ENCODE measurements at regions not wholly inside any gene's neighbourhood (a gene's known extent, or its start where the extent isn't known, plus 50 kb on each side); places are given as distances from the start of the nearest gene placed in this dataset.
A peak's percentile ranks its signal among the peaks of the same experiment; 100 is the strongest.

DNA sequence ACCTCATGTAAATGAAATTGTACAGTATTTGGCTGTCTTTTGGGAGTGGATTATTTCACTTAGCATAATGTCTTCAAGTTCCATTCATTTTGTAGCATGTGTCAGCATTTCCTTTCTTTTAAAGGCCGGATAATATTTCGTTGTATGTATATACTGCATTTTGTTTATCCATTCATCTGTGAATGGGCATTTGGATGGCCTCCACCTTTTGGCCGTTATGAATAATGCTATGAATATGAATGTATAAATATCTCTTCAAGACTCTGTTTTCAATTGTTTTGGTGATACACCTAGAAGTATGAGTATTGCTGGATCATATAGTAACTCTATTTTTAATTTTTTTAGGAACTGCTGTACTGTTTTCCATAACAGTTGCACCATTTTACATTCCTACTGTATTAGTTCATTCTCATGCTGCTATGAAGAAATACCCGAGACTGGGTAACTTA, 164.9 kb downstream of the DYRK2 start:
- H3K9me3 ChIP-seq (ENCODE audit: control insufficient read depth in 2 of 2, low read length in 2 of 2) = peaks cover 0 to 4% of the 10 kb centered on the region in 2 donors
- H3K9ac ChIP-seq (ENCODE audit: low read length in 2 of 2) = no peak overlapping the region
- no peaks in the 10 kb centered on the region for H3K36me3 ChIP-seq (ENCODE audit: control insufficient read depth in 2 of 2, insufficient read depth in 2 of 2, low read length in 2 of 2)
- no peak overlapping the region for H3K27ac ChIP-seq (ENCODE audit: low read length)
- H3K4me1 ChIP-seq (ENCODE audit: control insufficient read depth, insufficient read depth, low read length) = no peaks in the 10 kb centered on the region
- H3K27me3 ChIP-seq (ENCODE audit: control insufficient read depth in 1 of 2, insufficient read depth in 2 of 2, low read length in 2 of 2) = no peaks in the 10 kb centered on the region
- no peak overlapping the region for H3K4me3 ChIP-seq (ENCODE audit: low read length in 2 of 2)

DNA sequence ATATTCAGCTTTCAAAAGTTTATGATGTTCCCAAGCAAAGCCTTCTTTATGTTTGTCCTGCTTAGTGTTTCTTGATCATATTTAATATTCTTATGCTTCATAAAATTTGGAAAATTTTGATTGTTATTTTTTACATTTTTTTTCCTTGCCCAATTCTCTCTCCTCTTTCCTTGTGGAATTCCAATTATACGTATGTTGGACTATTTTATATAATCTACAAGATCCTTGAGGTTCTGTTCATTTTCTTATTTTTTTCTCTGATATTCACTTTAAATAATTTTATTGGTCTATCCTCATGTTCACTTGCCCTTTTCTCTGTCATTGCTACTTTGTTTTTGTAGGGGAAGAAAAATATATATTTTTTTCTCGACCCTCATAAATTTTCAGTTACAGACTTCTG, 167.7 kb downstream of the DYRK2 start:
- Histone ChIP-seq H3K27ac (ENCODE audit: low read length) (no peak overlapping the region), H3K9me3 (ENCODE audit: control insufficient read depth in 2 of 2, low read length in 2 of 2) (peaks cover 0 to 4% of the 10 kb centered on the region in 2 donors), H3K4me3 (ENCODE audit: low read length in 2 of 2) (no peak overlapping the region), H3K27me3 (ENCODE audit: control insufficient read depth in 1 of 2, insufficient read depth in 2 of 2, low read length in 2 of 2) (no peaks in the 10 kb centered on the region), H3K9ac (ENCODE audit: low read length in 2 of 2) (no peak overlapping the region), H3K4me1 (ENCODE audit: control insufficient read depth, insufficient read depth, low read length) (no peaks in the 10 kb centered on the region), H3K36me3 (ENCODE audit: control insufficient read depth in 2 of 2, insufficient read depth in 2 of 2, low read length in 2 of 2) (no peaks in the 10 kb centered on the region)

DNA sequence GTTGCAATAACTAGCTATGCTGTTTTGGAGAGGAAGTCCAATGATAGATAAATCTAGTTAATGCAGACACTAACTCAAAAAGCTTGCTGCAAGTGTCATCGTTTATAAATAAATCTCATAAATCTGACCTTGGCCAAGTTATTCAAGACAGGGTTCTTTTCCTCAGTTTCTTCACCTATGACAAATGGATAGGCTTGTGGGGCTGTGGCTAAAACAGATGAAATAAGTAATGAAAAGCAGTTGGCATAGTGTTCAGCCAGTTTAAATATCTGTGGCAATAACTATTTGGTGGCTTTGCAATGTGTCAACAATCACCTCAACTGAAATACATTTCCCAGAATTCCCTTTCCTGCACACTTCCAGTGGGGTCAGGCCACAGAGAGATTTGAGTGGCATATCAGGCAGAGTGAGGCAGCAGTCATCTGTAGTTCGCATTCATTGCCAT, 169.9 kb downstream of the DYRK2 start:
- H3K27ac ChIP-seq (ENCODE audit: low read length) = no peak overlapping the region
- no peaks in the 10 kb centered on the region for H3K36me3 ChIP-seq (ENCODE audit: control insufficient read depth in 2 of 2, insufficient read depth in 2 of 2, low read length in 2 of 2)
- H3K4me3 ChIP-seq (ENCODE audit: low read length in 2 of 2) = no peak overlapping the region
- H3K9me3 ChIP-seq (ENCODE audit: control insufficient read depth in 2 of 2, low read length in 2 of 2) = peaks cover 0 to 4% of the 10 kb centered on the region in 2 donors
- no peaks in the 10 kb centered on the region for H3K4me1 ChIP-seq (ENCODE audit: control insufficient read depth, insufficient read depth, low read length)
- no peaks in the 10 kb centered on the region for H3K27me3 ChIP-seq (ENCODE audit: control insufficient read depth in 1 of 2, insufficient read depth in 2 of 2, low read length in 2 of 2)
- no peak overlapping the region for H3K9ac ChIP-seq (ENCODE audit: low read length in 2 of 2)

DNA sequence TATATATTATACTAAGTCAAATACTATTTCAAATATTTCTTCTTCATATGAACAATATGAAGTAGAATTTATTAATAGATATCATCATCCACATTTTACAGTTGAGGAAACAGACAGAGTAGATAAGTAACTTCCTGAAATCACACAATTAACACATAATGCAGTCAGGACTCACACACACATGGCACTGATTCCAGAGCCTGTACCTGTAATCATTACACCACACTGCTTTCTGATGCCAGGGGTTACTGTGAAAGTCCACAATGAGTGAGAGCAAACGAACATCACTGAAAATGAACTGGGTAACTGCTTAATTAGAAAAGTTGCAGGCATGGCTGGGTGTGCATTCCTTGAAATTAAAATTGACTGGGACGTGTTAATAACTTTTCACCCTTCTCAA, 169.3 kb upstream of the IFNG-AS1 start:
- Histone ChIP-seq H3K9me3 (ENCODE audit: control insufficient read depth in 2 of 2, low read length in 2 of 2) (peaks cover 0 to 4% of the 10 kb centered on the region in 2 donors), H3K36me3 (ENCODE audit: control insufficient read depth in 2 of 2, insufficient read depth in 2 of 2, low read length in 2 of 2) (no peaks in the 10 kb centered on the region), H3K27ac (ENCODE audit: low read length) (no peak overlapping the region), H3K4me3 (ENCODE audit: low read length in 2 of 2) (no peak overlapping the region), H3K4me1 (ENCODE audit: control insufficient read depth, insufficient read depth, low read length) (no peaks in the 10 kb centered on the region), H3K9ac (ENCODE audit: low read length in 2 of 2) (no peak overlapping the region), H3K27me3 (ENCODE audit: control insufficient read depth in 1 of 2, insufficient read depth in 2 of 2, low read length in 2 of 2) (no peaks in the 10 kb centered on the region)

DNA sequence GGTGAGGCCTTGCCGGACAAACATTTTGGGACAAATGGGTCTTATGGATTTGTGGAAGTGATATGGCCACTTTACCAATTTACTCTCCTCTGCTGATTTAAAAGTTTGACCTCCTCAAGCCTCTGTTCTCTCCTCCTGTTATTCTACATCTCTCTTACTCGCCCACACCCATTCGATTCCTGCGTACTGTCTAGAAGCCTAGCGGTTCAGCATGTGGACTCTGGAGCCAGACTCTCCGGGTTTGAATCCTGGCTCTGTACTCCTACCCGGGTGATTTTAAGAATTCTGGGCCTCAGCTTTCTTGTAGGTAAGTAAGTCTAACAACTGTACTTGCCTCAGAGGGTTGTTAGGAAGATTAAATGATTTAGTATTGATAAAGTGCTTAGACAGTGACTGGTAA, 168.6 kb upstream of the IFNG-AS1 start:
- H3K36me3 ChIP-seq (ENCODE audit: control insufficient read depth in 2 of 2, insufficient read depth in 2 of 2, low read length in 2 of 2) = no peaks in the 10 kb centered on the region
- peaks cover 0 to under 1% of the 10 kb centered on the region in 2 donors for H3K9me3 ChIP-seq (ENCODE audit: control insufficient read depth in 2 of 2, low read length in 2 of 2)
- no peak overlapping the region for H3K9ac ChIP-seq (ENCODE audit: low read length in 2 of 2)
- H3K4me3 ChIP-seq (ENCODE audit: low read length in 2 of 2) = no peak overlapping the region
- H3K27me3 ChIP-seq (ENCODE audit: control insufficient read depth in 1 of 2, insufficient read depth in 2 of 2, low read length in 2 of 2) = no peaks in the 10 kb centered on the region
- no peak overlapping the region for H3K27ac ChIP-seq (ENCODE audit: low read length)
- no peaks in the 10 kb centered on the region for H3K4me1 ChIP-seq (ENCODE audit: control insufficient read depth, insufficient read depth, low read length)

DNA sequence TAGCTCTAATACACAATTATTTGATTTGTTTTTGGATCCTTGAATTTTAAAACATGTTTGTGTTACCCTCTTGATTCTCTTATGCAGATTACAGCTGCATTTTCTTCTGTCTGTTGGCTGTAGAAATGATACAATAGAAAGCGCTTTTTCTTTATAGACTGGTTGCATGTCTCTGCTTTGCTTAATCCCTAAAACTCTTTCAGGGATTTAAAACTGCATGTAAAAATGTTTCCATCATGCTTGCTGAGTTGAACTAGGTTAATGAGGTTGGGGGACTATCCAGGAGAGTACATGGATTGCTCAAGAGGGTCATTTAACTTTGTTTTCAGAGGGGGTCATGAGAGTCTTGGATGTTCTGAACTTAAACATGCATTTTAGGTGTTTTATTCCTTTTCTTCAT, 166.4 kb upstream of the IFNG-AS1 start:
- Histone ChIP-seq H3K27ac (ENCODE audit: low read length) (no peak overlapping the region), H3K4me3 (ENCODE audit: low read length in 2 of 2) (no peak overlapping the region), H3K27me3 (ENCODE audit: control insufficient read depth in 1 of 2, insufficient read depth in 2 of 2, low read length in 2 of 2) (no peaks in the 10 kb centered on the region), H3K9ac (ENCODE audit: low read length in 2 of 2) (no peak overlapping the region), H3K36me3 (ENCODE audit: control insufficient read depth in 2 of 2, insufficient read depth in 2 of 2, low read length in 2 of 2) (no peaks in the 10 kb centered on the region), H3K4me1 (ENCODE audit: control insufficient read depth, insufficient read depth, low read length) (peaks cover 2% of the 10 kb centered on the region), H3K9me3 (ENCODE audit: control insufficient read depth in 2 of 2, low read length in 2 of 2) (no peaks in the 10 kb centered on the region)

DNA sequence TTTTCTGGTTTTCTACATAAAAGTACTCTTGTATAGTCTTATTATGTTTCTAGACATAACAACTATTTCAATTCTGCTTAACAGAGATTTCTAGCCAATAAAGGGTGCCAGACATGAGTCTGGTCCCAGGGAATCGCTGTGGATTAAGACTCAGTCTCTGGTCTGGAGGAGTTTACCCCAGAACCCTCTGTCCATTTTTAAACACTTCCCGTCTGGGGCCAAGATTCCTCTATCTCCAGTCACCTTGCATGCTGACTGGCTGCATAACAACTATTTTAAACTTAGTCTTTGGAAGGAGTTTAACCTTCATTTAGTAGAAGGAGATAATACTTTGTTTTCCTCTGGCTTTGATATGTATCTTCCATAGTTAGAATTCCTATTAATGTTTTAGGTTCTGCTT, 163.1 kb upstream of the IFNG-AS1 start:
- Histone ChIP-seq H3K27ac (ENCODE audit: low read length) (peak overlapping the region; percentile 85), H3K36me3 (ENCODE audit: control insufficient read depth in 2 of 2, insufficient read depth in 2 of 2, low read length in 2 of 2) (no peaks in the 10 kb centered on the region), H3K4me1 (ENCODE audit: control insufficient read depth, insufficient read depth, low read length) (peaks cover 5% of the 10 kb centered on the region), H3K9me3 (ENCODE audit: control insufficient read depth in 2 of 2, low read length in 2 of 2) (no peaks in the 10 kb centered on the region), H3K4me3 (ENCODE audit: low read length in 2 of 2) (no peak overlapping the region), H3K9ac (ENCODE audit: low read length in 2 of 2) (no peak overlapping the region), H3K27me3 (ENCODE audit: control insufficient read depth in 1 of 2, insufficient read depth in 2 of 2, low read length in 2 of 2) (no peaks in the 10 kb centered on the region)

DNA sequence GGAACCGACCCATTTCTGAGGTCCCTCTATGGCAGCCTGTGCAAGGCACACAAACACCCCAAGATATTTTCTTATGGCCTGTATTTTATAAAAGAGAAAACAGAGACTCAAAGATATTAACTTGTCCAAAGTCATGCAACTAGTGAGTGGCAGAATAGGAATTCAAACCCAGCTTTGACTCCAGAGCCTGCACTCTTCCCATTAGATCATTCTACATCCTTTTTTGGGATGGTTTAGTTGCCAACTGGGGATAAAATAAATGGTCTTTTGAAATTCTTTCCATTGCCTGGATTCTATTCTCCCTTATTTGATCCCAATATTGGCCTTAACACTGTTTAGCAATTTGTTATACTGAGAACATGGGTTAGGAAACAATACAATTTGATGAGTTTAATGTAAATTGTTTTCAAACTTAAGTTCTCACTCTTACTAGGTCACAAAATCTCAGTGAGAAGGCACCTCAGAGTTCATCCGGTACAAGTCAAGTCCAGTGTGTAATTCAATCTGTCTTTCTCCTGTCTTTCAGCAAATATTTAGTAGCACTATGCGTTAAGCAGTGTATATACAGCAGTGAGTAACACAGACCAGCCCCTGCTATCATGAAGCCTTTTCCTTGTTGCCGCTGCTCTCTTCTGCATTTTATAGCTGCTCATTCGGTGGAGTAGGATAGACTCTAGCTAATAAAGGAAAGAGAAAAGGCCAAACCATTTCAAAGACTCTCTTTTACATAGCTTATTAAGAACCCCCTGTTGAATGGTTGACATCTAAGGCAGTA, 162.1 kb upstream of the IFNG-AS1 start:
- Histone ChIP-seq H3K9me3 (ENCODE audit: control insufficient read depth in 2 of 2, low read length in 2 of 2) (no peaks in the 10 kb centered on the region), H3K27ac (ENCODE audit: low read length) (peak overlapping the region; percentile 85), H3K4me1 (ENCODE audit: control insufficient read depth, insufficient read depth, low read length) (peaks cover 5% of the 10 kb centered on the region), H3K9ac (ENCODE audit: low read length in 2 of 2) (peak overlapping the region; percentile 63 to 76), H3K4me3 (ENCODE audit: low read length in 2 of 2) (peak overlapping the region; percentile 53 to 65), H3K27me3 (ENCODE audit: control insufficient read depth in 1 of 2, insufficient read depth in 2 of 2, low read length in 2 of 2) (no peaks in the 10 kb centered on the region), H3K36me3 (ENCODE audit: control insufficient read depth in 2 of 2, insufficient read depth in 2 of 2, low read length in 2 of 2) (no peaks in the 10 kb centered on the region)

DNA sequence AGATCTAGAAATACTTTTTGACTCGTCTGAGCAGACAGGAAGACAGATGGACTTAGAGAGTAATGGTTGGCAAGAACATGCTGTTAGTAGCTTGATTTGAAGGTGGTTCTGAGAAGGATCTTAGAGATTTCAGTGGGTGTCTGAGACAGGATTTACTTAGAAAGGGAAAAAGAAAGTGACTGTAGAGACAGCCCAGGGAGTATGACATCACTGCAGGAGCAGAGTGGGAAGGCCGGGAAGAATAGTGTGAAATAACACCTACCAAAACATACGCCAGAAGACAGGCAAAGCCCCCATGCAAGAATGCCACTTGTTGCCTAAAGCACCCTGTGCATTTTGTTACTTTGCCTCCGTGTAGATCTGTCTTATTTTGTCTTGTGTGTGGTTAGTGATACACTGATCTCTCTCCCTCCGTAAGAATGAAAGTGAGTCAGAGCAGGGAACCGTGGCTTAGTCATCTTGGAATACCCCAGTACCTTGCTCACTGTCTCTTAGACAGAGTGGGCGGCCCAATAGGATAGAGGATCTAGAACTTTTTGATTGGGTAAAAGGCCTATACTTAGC, 161.3 kb upstream of the IFNG-AS1 start:
- Histone ChIP-seq H3K36me3 (ENCODE audit: control insufficient read depth in 2 of 2, insufficient read depth in 2 of 2, low read length in 2 of 2) (no peaks in the 10 kb centered on the region), H3K4me3 (ENCODE audit: low read length in 2 of 2) (peak overlapping the region; percentile 53 to 65), H3K9me3 (ENCODE audit: control insufficient read depth in 2 of 2, low read length in 2 of 2) (no peaks in the 10 kb centered on the region), H3K4me1 (ENCODE audit: control insufficient read depth, insufficient read depth, low read length) (peaks cover 5% of the 10 kb centered on the region), H3K9ac (ENCODE audit: low read length in 2 of 2) (peak overlapping the region; percentile 63 to 76), H3K27me3 (ENCODE audit: control insufficient read depth in 1 of 2, insufficient read depth in 2 of 2, low read length in 2 of 2) (no peaks in the 10 kb centered on the region), H3K27ac (ENCODE audit: low read length) (peak overlapping the region; percentile 85)

DNA sequence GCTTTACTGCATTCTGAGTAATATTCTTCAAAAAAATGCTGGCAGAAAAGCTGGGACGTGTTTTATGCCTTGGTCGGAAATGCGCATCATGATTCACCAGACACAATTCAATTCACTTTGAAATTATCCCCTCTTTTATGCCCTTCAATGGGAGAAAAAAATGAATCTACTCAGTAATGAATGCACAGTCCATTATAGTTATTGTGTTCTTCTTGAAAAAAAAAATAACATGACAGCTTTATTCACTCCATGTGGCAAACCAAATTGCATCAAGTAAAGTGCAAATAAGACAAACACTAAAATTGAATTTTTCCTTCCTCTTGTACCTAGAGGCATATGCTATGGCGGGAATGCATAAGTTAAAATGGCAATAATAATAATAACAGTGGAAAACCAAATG, 159.4 kb upstream of the IFNG-AS1 start:
- Histone ChIP-seq H3K4me3 (ENCODE audit: low read length in 2 of 2) (no peak overlapping the region), H3K4me1 (ENCODE audit: control insufficient read depth, insufficient read depth, low read length) (peaks cover 5% of the 10 kb centered on the region), H3K27ac (ENCODE audit: low read length) (no peak overlapping the region), H3K9me3 (ENCODE audit: control insufficient read depth in 2 of 2, low read length in 2 of 2) (no peaks in the 10 kb centered on the region), H3K27me3 (ENCODE audit: control insufficient read depth in 1 of 2, insufficient read depth in 2 of 2, low read length in 2 of 2) (no peaks in the 10 kb centered on the region), H3K36me3 (ENCODE audit: control insufficient read depth in 2 of 2, insufficient read depth in 2 of 2, low read length in 2 of 2) (no peaks in the 10 kb centered on the region), H3K9ac (ENCODE audit: low read length in 2 of 2) (no peak overlapping the region)

DNA sequence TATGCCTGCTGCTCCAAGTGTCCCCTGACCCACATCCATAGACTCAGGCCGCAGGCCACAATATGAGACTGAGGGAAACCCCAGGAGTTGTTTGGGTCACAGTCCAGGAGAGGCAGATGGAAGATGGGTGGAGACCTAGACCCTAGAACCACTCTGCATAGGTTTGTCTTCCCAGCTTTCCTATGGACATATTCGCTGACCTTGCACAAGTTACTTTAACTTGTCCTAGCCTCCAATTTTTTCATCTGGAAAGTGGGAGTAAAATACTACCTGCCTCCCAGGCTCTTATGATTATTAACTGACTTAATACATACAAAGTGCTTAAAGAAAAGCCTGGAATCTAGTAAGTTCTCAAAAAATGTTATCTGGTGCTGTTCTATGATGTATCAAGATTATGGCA, 157.1 kb upstream of the IFNG-AS1 start:
- Histone ChIP-seq H3K27me3 (ENCODE audit: control insufficient read depth in 1 of 2, insufficient read depth in 2 of 2, low read length in 2 of 2) (no peaks in the 10 kb centered on the region), H3K9me3 (ENCODE audit: control insufficient read depth in 2 of 2, low read length in 2 of 2) (no peaks in the 10 kb centered on the region), H3K9ac (ENCODE audit: low read length in 2 of 2) (no peak overlapping the region), H3K4me1 (ENCODE audit: control insufficient read depth, insufficient read depth, low read length) (peaks cover 2% of the 10 kb centered on the region), H3K4me3 (ENCODE audit: low read length in 2 of 2) (no peak overlapping the region), H3K27ac (ENCODE audit: low read length) (no peak overlapping the region), H3K36me3 (ENCODE audit: control insufficient read depth in 2 of 2, insufficient read depth in 2 of 2, low read length in 2 of 2) (no peaks in the 10 kb centered on the region)

Data from stomach smooth muscle (tissue), 2 donors.